H1 (cell line): ENCODE measurements at regions not wholly inside any gene's neighbourhood (a gene's known extent, or its start where the extent isn't known, plus 50 kb on each side); places are given as distances from the start of the nearest gene placed in this dataset.

Source experiments
- CTCF ChIA-PET: fragments of 300-600 bp; sonication (Branson Sonifier 250); formaldehyde crosslinking; loops from one replicate; lab custom pipeline; 2021; ENCODE audit not compliant: partially characterized antibody; lab: Charles Lee
- POLR2A ChIA-PET: fragments of 300-600 bp; sonication (Branson Sonifier 250); formaldehyde crosslinking; loops from one replicate; lab custom pipeline; 2021; ENCODE audit warnings: inconsistent platforms; ENCODE audit not compliant: partially characterized antibody; lab: Charles Lee
- DNase-seq, 2 experiments: peaks; one replicate each; pipeline versions ENCODE4 v3.0.0 to v3.0.0-alpha.2; 2010 to 2022; ENCODE audit warnings: low spot score in 2 of 2, low read depth in 1 of 2, mixed read lengths in 1 of 2
- FAIRE-seq: peaks from 2 replicates; lab custom pipeline; 2011; peaks lifted over from hg19 to GRCh38; lab: Jason Lieb, UNC
- H2AFZ ChIP-seq: 2 replicates; pipeline ENCODE4 v1.8.1; 2012; ENCODE audit warnings: low read length, inconsistent platforms
- H2AK5ac ChIP-seq: 2 replicates; pipeline ENCODE4 v1.6.1; 2013; ENCODE audit warnings: low read depth, low read length
- H2BK120ac ChIP-seq: replicated peaks from 2 replicates; pipeline ENCODE3; 2013; ENCODE audit warnings: low read depth, low read length, inconsistent platforms
- H2BK12ac ChIP-seq: 2 replicates; pipeline ENCODE4 v1.6.1; 2013; ENCODE audit warnings: low read depth, low read length
- H2BK15ac ChIP-seq: 2 replicates; pipeline ENCODE4 v1.6.1; 2013; ENCODE audit warnings: low read length
- H2BK20ac ChIP-seq: 2 replicates; pipeline ENCODE4 v1.6.1; 2013; ENCODE audit warnings: low read length
- H2BK5ac ChIP-seq: 2 replicates; pipeline ENCODE4 v1.6.1; 2013; ENCODE audit warnings: low read depth, low read length
- H3K14ac ChIP-seq: 2 replicates; pipeline ENCODE4 v1.6.1; 2013; ENCODE audit warnings: inconsistent platforms; ENCODE audit not compliant: insufficient read length
- H3K18ac ChIP-seq: 2 replicates; pipeline ENCODE4 v1.6.1; 2013; ENCODE audit warnings: low read length; ENCODE audit errors: extremely low read depth
- H3K23ac ChIP-seq: 2 replicates; pipeline ENCODE4 v1.6.1; 2013; ENCODE audit warnings: inconsistent platforms; ENCODE audit not compliant: insufficient read length
- H3K23me2 ChIP-seq: 2 replicates; pipeline ENCODE4 v1.6.1; 2013; ENCODE audit warnings: low read depth, low read length
- H3K27ac ChIP-seq: 2 replicates; pipeline ENCODE4 v1.6.1; 2011; ENCODE audit warnings: low read depth, low read length, inconsistent platforms
- H3K27me3 ChIP-seq, 4 experiments: replicated peaks in 1 of 4; 1 replicate in 1 of 4; 2 replicates in 3 of 4; pipeline versions ENCODE4 v1.6.1 to v1.8.1; 2011 to 2013; ENCODE audit warnings: low read length in 3 of 4, mild to moderate bottlenecking in 3 of 4, inconsistent platforms in 2 of 4, mixed read lengths in 2 of 4, moderate library complexity in 1 of 4; ENCODE audit not compliant: control insufficient read depth in 3 of 4, insufficient read depth in 3 of 4; ENCODE audit errors: extremely low read depth in 1 of 4
- H3K36me3 ChIP-seq, 4 experiments: 2 replicates each; pipeline versions ENCODE4 v1.6.1 to v1.8.1; 2011 to 2013; ENCODE audit warnings: mild to moderate bottlenecking in 4 of 4, low read length in 3 of 4, moderate library complexity in 2 of 4, control low read depth in 1 of 4, inconsistent platforms in 1 of 4; ENCODE audit not compliant: insufficient read depth in 4 of 4, control insufficient read depth in 2 of 4
- H3K4ac ChIP-seq: replicated peaks from 2 replicates; pipeline ENCODE3; 2013; ENCODE audit warnings: low read length, low read depth, mixed read lengths, inconsistent platforms; ENCODE audit not compliant: insufficient read length
- H3K4me1 ChIP-seq, 4 experiments: replicated peaks in 1 of 4; 1 replicate in 1 of 4; 2 replicates in 3 of 4; pipeline versions ENCODE4 v1.6.1 to v1.8.1; 2011 to 2013; ENCODE audit warnings: low read length in 3 of 4, inconsistent platforms in 2 of 4, mixed read lengths in 1 of 4; ENCODE audit not compliant: insufficient read depth in 4 of 4, control insufficient read depth in 3 of 4
- H3K4me2 ChIP-seq, 2 experiments: 2 replicates each; pipeline versions ENCODE4 v1.6.1 to v1.8.1; 2011 to 2013; ENCODE audit warnings: low read depth in 2 of 2, low read length in 2 of 2, control low read depth in 1 of 2, inconsistent platforms in 1 of 2, mild to moderate bottlenecking in 1 of 2; ENCODE audit not compliant: insufficient read depth in 1 of 2
- H3K4me3 ChIP-seq, 4 experiments: fragments of 200-600, 300-600 bp in 1 of 4; sonication (generic), shearing (Covaris generic), sonication (Bioruptor Twin) in 1 of 4; 2 replicates each; pipeline versions ENCODE4 v1.5.1 to v1.8.1; 2011 to 2016; ENCODE audit warnings: low read length in 4 of 4, low read depth in 3 of 4, control low read depth in 2 of 4, inconsistent platforms in 2 of 4, mild to moderate bottlenecking in 2 of 4, mixed read lengths in 1 of 4, moderate library complexity in 1 of 4; ENCODE audit not compliant: insufficient read depth in 2 of 4; ENCODE audit errors: extremely low read depth in 1 of 4
- H3K56ac ChIP-seq: replicated peaks from 2 replicates; pipeline ENCODE3; 2013; ENCODE audit warnings: low read depth, mild to moderate bottlenecking, mixed read lengths, low read length, inconsistent platforms; ENCODE audit not compliant: insufficient read length
- H3K79me1 ChIP-seq: 2 replicates; pipeline ENCODE4 v1.6.1; 2013; ENCODE audit warnings: low read depth, low read length, control low read depth
- H3K79me2 ChIP-seq, 2 experiments: 2 replicates each; pipeline versions ENCODE4 v1.6.1 to v1.8.1; 2012 to 2013; ENCODE audit warnings: low read length in 2 of 2, mild to moderate bottlenecking in 2 of 2, inconsistent platforms in 1 of 2; ENCODE audit not compliant: insufficient read depth in 2 of 2, control insufficient read depth in 1 of 2
- H3K9ac ChIP-seq, 4 experiments: replicated peaks in 1 of 4; 1 replicate in 1 of 4; 2 replicates in 3 of 4; pipeline versions ENCODE4 v1.6.1 to v1.8.1; 2011 to 2013; ENCODE audit warnings: low read depth in 3 of 4, low read length in 3 of 4, control low read depth in 2 of 4, mild to moderate bottlenecking in 2 of 4, moderate library complexity in 2 of 4, inconsistent platforms in 1 of 4; ENCODE audit errors: extremely low read depth in 1 of 4
- H3K9me3 ChIP-seq, 2 experiments: 2 replicates each; pipeline versions ENCODE4 v1.6.1 to v1.8.1; 2012 to 2013; ENCODE audit warnings: mild to moderate bottlenecking in 2 of 2, moderate library complexity in 2 of 2, control low read depth in 1 of 2, inconsistent platforms in 1 of 2, low read depth in 1 of 2, low read length in 1 of 2, mixed read lengths in 1 of 2; ENCODE audit not compliant: insufficient read depth in 2 of 2
- H4K20me1 ChIP-seq, 2 experiments: replicated peaks in 1 of 2; 2 replicates each; pipeline versions ENCODE3 to v1.8.1; 2011 to 2013; ENCODE audit warnings: inconsistent platforms in 2 of 2, low read length in 2 of 2, mild to moderate bottlenecking in 1 of 2; ENCODE audit not compliant: insufficient read depth in 2 of 2, control insufficient read depth in 1 of 2
- H4K5ac ChIP-seq: 2 replicates; pipeline ENCODE4 v1.6.1; 2013; ENCODE audit warnings: low read length, low read depth, mixed read lengths, inconsistent platforms; ENCODE audit not compliant: insufficient read length
- H4K8ac ChIP-seq: 2 replicates; pipeline ENCODE4 v1.8.0; 2013; ENCODE audit warnings: mild to moderate bottlenecking, moderate library complexity, low read length, inconsistent platforms; ENCODE audit not compliant: insufficient read depth; ENCODE audit errors: extremely low read depth
- H4K91ac ChIP-seq: replicated peaks from 2 replicates; pipeline ENCODE3; 2013; ENCODE audit warnings: low read length, mixed read lengths, inconsistent platforms; ENCODE audit not compliant: insufficient read length
- ATF2 ChIP-seq: IDR thresholded peaks from 2 replicates; pipeline ENCODE4 v1.6.1; 2012; ENCODE audit warnings: low read length, inconsistent platforms
- BACH1 ChIP-seq: IDR thresholded peaks from 2 replicates; pipeline ENCODE4 v1.6.1; 2012; ENCODE audit warnings: low read length, improper control_type of control experiment
- CBX8 ChIP-seq: fragments of 300-800, 300-1000 bp; sonication (generic); IDR thresholded peaks from 2 replicates; pipeline ENCODE4 v1.7.1; 2016; ENCODE audit warnings: low read depth, low read length, borderline replicate concordance
- CHD1 ChIP-seq: IDR thresholded peaks from 2 replicates; pipeline ENCODE4 v1.6.1; 2012; ENCODE audit warnings: low read depth, low read length, improper control_type of control experiment
- EGR1 ChIP-seq: IDR thresholded peaks from 2 replicates; pipeline ENCODE4 v1.6.1; 2011; ENCODE audit warnings: low read depth, low read length, borderline replicate concordance
- GTF2F1 ChIP-seq: IDR thresholded peaks from 2 replicates; pipeline ENCODE4 v1.6.1; 2012; ENCODE audit warnings: low read depth, low read length, improper control_type of control experiment, borderline replicate concordance
- JUND ChIP-seq: IDR thresholded peaks from 2 replicates; pipeline ENCODE4 v1.6.1; 2011; ENCODE audit warnings: mild to moderate bottlenecking, improper control_type of control experiment, low read length
- KDM1A ChIP-seq: fragments of 200-600, 300-600 bp; sonication (generic); IDR thresholded peaks from 2 replicates; pipeline ENCODE4 v1.7.1; 2016; ENCODE audit warnings: mild to moderate bottlenecking, low read length, borderline replicate concordance
- KDM4A ChIP-seq: IDR thresholded peaks from one replicate; pipeline ENCODE4 v1.7.1; 2012; ENCODE audit warnings: low read depth, mild to moderate bottlenecking, moderate library complexity, low read length, inconsistent platforms; ENCODE audit not compliant: severe bottlenecking
- MAFK ChIP-seq: IDR thresholded peaks from 2 replicates; pipeline ENCODE4 v1.6.1; 2012; ENCODE audit warnings: low read depth, mild to moderate bottlenecking, improper control_type of control experiment, low read length
- POLR2A ChIP-seq, 2 experiments: IDR thresholded peaks; 1 replicate in 1 of 2; 2 replicates in 1 of 2; pipeline ENCODE4 v1.6.1; 2011; ENCODE audit warnings: low read depth in 2 of 2, low read length in 2 of 2, mild to moderate bottlenecking in 2 of 2; ENCODE audit errors: control extremely low read depth in 1 of 2
- RFX5 ChIP-seq: IDR thresholded peaks from 2 replicates; pipeline ENCODE4 v1.6.1; 2011; ENCODE audit warnings: low read depth, low read length, improper control_type of control experiment, borderline replicate concordance
- TAF7 ChIP-seq: optimal IDR thresholded peaks from 2 replicates; pipeline ENCODE3; 2011; ENCODE audit warnings: low read depth, mild to moderate bottlenecking, inconsistent platforms, low read length, moderate library complexity, borderline replicate concordance
- WGBS, 2 experiments: shearing (Covaris generic) in 1 of 2; methylation state at CpG; one replicate each; pipeline versions ENCODE4 v1.1.6 to v1.1.7; 2013 to 2015; ENCODE audit warnings: low lambda C conversion rate in 2 of 2, mixed read lengths in 2 of 2, inconsistent platforms in 1 of 2, low coverage in 1 of 2, missing lambda C conversion rate in 1 of 2; ENCODE audit not compliant: insufficient replicate concordance in 2 of 2, insufficient coverage in 1 of 2, insufficient read length in 1 of 2; ENCODE audit errors: extremely low coverage in 1 of 2, missing lambda C conversion rate in 1 of 2; 5-methylcytosine and 5-hydroxymethylcytosine counted together

GRCh38 chr6:164122109-164122508, 707.6 kb downstream of the QKI start:
- Histone ChIP-seq H2BK5ac (no peak overlapping the region), H4K8ac (peak overlapping the region; percentile 68; the same call in 1 of the 2 replicates), H3K9ac (no peak overlapping the region; a peak in 1 of 7 replicates), H3K4me2 (no peak overlapping the region), H4K20me1 (no peaks in the 10 kb centered on the region), H3K23me2 (no peaks in the 10 kb centered on the region), H3K9me3 (peaks cover 0 to 4% of the 10 kb centered on the region in 2 experiments; a peak in 1 of 4 replicates), H2BK15ac (no peak overlapping the region; the same call in 1 of the 2 replicates), H3K56ac (no peak overlapping the region), H2BK120ac (no peak overlapping the region), H3K4me1 (peaks cover 0 to 2% (median 0%) of the 10 kb centered on the region in 4 experiments; a peak in 1 of 7 replicates), H3K14ac (no peak overlapping the region), H2AK5ac (no peak overlapping the region), H4K91ac (no peak overlapping the region), H3K23ac (no peak overlapping the region), H3K18ac (no peak overlapping the region), H3K4me3 (no peak overlapping the region), H3K36me3 (no peaks in the 10 kb centered on the region), H3K4ac (no peak overlapping the region), H2BK12ac (no peak overlapping the region), H3K79me2 (no peaks in the 10 kb centered on the region), H2BK20ac (no peak overlapping the region), H3K79me1 (no peaks in the 10 kb centered on the region), H2AFZ (0 out of 2 replicates have a peak overlapping the region, but pooled peaks have one; percentile 51), H3K27ac (no peak overlapping the region), H3K27me3 (no peaks in the 10 kb centered on the region), H4K5ac (no peak overlapping the region)
- CTCF ChIA-PET, result no interaction called here
- WGBS, 2 experiments, result 89% methylated on average over 9 of the region's 11 CpGs; no CpG with 5 or more reads in 1 of the 2 experiments
- DNase-seq (no peak), FAIRE-seq (no peak)
- POLR2A ChIA-PET, result interaction anchor here (0.6 kb wide), 1 partner anchor 474 kb away, joined by 3 read pairs; no protein-coding TSS in a partner anchor
- TF ChIP-seq TAF7, result no peak
- TF ChIP-seq RFX5, result no peak
- no peak for TF ChIP-seq ATF2
- TF ChIP-seq KDM1A, result no peak
- TF ChIP-seq EGR1, result no peak
- TF ChIP-seq CHD1, result no peak
- TF ChIP-seq POLR2A (IDR thresholded peaks at IDR 0.05; ENCODE audit: control extremely low read depth in 1 of 2, low read depth in 2 of 2, low read length in 2 of 2), result no peak
- TF ChIP-seq BACH1, result no peak
- TF ChIP-seq JUND, result no peak
- TF ChIP-seq CBX8, result no peak
- TF ChIP-seq KDM4A, result no peak
- no peak for TF ChIP-seq MAFK
- no peak for TF ChIP-seq GTF2F1
